ENCODE measurements at regions not wholly inside any gene's neighbourhood (a gene's known extent, or its start where the extent isn't known, plus 50 kb on each side); places are given as distances from the start of the nearest gene placed in this dataset. TPM values are rescaled to one million over a fixed set of nuclear protein-coding genes. Genes with fewer than 3 reads are reported as not detected.

GRCh38 chr18:76546088-76546435 is 51.0 kb upstream of the ZNF516 start:
- Histone ChIP-seq H3K27me3 (ENCODE audit: control insufficient read depth, insufficient read depth, low read length) (no peaks in the 10 kb centered on the region; the same call in 1 of the 2 replicates), H3K4me3 (ENCODE audit: low read depth, low read length) (no peak overlapping the region), H3K36me3 (ENCODE audit: control insufficient read depth, insufficient read depth, low read length) (no peaks in the 10 kb centered on the region)
- CTCF ChIA-PET, result no interaction called here
- no peak for DNase-seq (ENCODE audit: low read depth)
- POLR2A ChIA-PET, result interaction anchor here (0.6 kb wide), 1 partner anchor 34 kb away, joined by 4 read pairs; no protein-coding TSS in a partner anchor
- TF ChIP-seq CTCF (IDR thresholded peaks at IDR 0.05; ENCODE audit: insufficient read depth, low read depth, low read length), result no peak

- CTCF ChIA-PET, result no interaction called here
- POLR2A ChIA-PET, result interaction anchor here (0.6 kb wide), 1 partner anchor 33 kb away, joined by 4 read pairs; no protein-coding TSS in a partner anchor
Measured at GRCh38 chr18:76545433-76546087, 50.5 kb upstream of the ZNF516 start.

GRCh38 chr18:76544511-76545345 is 49.7 kb upstream of the ZNF516 start:
- H3K36me3 ChIP-seq (ENCODE audit: control insufficient read depth, insufficient read depth, low read length), result no peaks in the 10 kb centered on the region
- H3K27me3 ChIP-seq (ENCODE audit: control insufficient read depth, insufficient read depth, low read length), result no peaks in the 10 kb centered on the region; the same call in 1 of the 2 replicates
- TF ChIP-seq CTCF (IDR thresholded peaks at IDR 0.05; ENCODE audit: insufficient read depth, low read depth, low read length), result no peak
- H3K4me3 ChIP-seq (ENCODE audit: low read depth, low read length), result no peak overlapping the region
- CTCF ChIA-PET, result no interaction called here
- no peak for DNase-seq (ENCODE audit: low read depth)
- POLR2A ChIA-PET, result no interaction called here

More at GRCh38 chr18:76545433-76546087, 50.5 kb upstream of the ZNF516 start:
- no peaks in the 10 kb centered on the region for H3K36me3 ChIP-seq (ENCODE audit: control insufficient read depth, insufficient read depth, low read length)
- H3K4me3 ChIP-seq (ENCODE audit: low read depth, low read length), result no peak overlapping the region
- no peak for DNase-seq (ENCODE audit: low read depth)
- no peaks in the 10 kb centered on the region; the same call in 1 of the 2 replicates for H3K27me3 ChIP-seq (ENCODE audit: control insufficient read depth, insufficient read depth, low read length)
- no peak for TF ChIP-seq CTCF (IDR thresholded peaks at IDR 0.05; ENCODE audit: insufficient read depth, low read depth, low read length)

Small RNA genes in the stretch of these regions (small RNA-seq; reads per million reads assigned to genes)
- not detected for gene AC139085.1 (ENCODE audit: insufficient read length, low read depth, low replicate concordance)

Data from BJ (cell line).